ENCODE measurements at regions not wholly inside any gene's neighbourhood (a gene's known extent, or its start where the extent isn't known, plus 50 kb on each side); places are given as distances from the start of the nearest gene placed in this dataset.

DNA sequence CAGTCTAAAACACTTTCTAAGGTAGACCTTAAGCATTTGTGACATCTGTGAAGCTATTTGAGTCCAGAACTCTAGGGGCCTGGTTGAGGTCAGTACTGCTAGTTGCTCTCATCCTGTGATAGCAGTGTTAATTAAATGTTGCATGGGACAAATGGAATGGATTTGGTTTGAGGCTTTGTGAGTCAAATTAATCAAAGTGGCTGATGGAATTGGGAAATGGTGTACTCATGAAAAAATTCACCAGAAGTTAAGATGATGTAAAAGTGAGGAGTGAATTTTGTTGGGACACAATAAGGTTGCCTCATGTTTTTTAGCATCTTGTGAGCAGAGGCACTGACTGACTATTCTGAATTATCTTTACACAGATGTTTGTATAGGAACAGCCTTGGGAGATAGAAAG, 99.2 kb upstream of the ARSJ start:
- Mint-ChIP-seq H3K4me1 (peaks cover 9% of the 10 kb centered on the region), H3K27ac (no peak overlapping the region), H3K4me3 (no peak overlapping the region), H3K36me3 (ENCODE audit: low read depth) (no peaks in the 10 kb centered on the region), H3K9me3 (peaks cover 12% of the 10 kb centered on the region), H3K27me3 (ENCODE audit: low read depth) (no peaks in the 10 kb centered on the region)
- TF ChIP-seq, protein P1, sequence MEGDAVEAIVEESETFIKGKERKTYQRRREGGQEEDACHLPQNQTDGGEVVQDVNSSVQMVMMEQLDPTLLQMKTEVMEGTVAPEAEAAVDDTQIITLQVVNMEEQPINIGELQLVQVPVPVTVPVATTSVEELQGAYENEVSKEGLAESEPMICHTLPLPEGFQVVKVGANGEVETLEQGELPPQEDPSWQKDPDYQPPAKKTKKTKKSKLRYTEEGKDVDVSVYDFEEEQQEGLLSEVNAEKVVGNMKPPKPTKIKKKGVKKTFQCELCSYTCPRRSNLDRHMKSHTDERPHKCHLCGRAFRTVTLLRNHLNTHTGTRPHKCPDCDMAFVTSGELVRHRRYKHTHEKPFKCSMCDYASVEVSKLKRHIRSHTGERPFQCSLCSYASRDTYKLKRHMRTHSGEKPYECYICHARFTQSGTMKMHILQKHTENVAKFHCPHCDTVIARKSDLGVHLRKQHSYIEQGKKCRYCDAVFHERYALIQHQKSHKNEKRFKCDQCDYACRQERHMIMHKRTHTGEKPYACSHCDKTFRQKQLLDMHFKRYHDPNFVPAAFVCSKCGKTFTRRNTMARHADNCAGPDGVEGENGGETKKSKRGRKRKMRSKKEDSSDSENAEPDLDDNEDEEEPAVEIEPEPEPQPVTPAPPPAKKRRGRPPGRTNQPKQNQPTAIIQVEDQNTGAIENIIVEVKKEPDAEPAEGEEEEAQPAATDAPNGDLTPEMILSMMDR (IDR thresholded peaks at IDR 0.05; ENCODE audit: unreplicated experiment in 3 of 3) = no peak

DNA sequence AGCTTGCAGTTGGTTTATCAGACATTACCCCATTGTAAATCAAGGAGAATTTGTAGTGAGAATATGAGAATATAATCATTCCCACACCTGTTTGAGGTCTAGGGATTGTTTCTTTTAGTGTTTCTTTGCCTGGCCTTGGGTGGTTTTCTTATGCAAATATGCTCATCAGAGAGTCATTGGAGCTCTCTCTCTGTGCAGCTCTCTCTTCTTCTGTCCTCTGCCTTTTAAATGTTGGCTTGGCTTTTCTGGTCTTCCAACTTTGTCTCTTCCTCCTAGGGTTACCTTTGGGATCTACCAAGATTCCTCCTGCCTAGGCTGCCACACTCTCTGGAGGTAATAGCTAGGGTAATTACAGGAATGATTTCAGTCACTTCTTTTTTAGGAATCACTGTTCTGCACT, 102.3 kb upstream of the ARSJ start:
- no peak overlapping the region for H3K27ac Mint-ChIP-seq
- H3K27me3 Mint-ChIP-seq (ENCODE audit: low read depth) = no peaks in the 10 kb centered on the region
- peaks cover 13% of the 10 kb centered on the region for H3K4me1 Mint-ChIP-seq
- H3K4me3 Mint-ChIP-seq = no peak overlapping the region
- TF ChIP-seq, protein P1 (IDR thresholded peaks at IDR 0.05; ENCODE audit: unreplicated experiment in 3 of 3) = no peak
- peaks cover 3% of the 10 kb centered on the region for H3K9me3 Mint-ChIP-seq
- H3K36me3 Mint-ChIP-seq (ENCODE audit: low read depth) = no peaks in the 10 kb centered on the region

DNA sequence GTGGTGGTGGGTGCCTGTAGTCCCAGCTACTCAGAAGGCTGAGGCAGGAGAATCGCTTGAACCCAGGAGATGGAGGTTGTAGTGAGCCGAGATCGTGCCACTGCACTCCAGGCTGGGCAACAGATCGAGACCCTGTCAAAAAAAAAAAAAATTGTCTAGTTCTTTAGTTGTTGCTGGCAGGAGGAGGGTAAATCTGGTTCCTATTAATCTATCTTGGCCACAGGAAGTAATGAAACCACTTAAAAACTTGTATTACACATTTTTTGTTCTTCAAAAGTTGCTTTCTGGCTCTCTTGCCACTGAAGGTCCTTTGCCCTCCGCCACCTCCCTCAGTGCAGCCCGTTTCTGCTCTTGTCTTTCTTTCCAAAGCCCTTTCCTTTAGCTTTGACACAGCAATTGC, 102.9 kb upstream of the ARSJ start:
- Mint-ChIP-seq H3K9me3 (peaks cover 3% of the 10 kb centered on the region), H3K27me3 (ENCODE audit: low read depth) (no peaks in the 10 kb centered on the region), H3K4me3 (no peak overlapping the region), H3K27ac (no peak overlapping the region), H3K4me1 (peaks cover 16% of the 10 kb centered on the region), H3K36me3 (ENCODE audit: low read depth) (no peaks in the 10 kb centered on the region)
- TF ChIP-seq, protein P1 (IDR thresholded peaks at IDR 0.05; ENCODE audit: unreplicated experiment in 3 of 3) = no peak

DNA sequence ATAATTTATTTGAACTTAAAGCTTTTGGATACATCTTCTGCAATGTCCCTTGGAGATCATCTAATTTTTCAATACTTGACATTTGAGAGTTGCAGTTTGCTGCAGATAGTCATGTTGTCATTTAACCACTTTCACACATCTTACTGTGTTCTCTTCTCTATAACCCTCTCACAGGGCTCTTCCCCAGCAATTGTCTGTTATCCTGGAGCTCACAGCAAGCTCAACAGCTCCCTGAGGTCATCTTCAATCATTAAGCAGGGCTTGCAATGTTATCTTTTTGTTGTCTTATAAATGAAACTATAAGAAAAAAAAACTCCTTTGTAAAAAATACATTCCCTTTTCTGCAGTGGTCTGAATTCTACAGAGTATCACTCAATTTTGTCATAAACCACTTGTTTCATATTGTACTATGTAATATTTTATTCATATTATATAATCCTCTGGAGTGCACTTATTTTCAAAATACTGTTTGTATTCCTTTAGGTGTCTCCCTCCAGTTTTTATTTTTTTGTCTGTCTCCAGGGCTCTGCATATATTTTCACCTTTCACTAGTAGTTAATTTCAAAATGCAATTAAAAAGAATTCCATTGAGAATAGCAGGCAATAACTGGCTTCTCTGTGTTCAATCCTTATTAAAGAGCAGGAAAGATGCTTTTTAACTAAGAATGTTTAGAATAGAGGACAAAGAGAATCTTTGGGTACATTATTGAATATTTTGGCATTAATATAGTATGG, 106.3 kb upstream of the ARSJ start:
- Mint-ChIP-seq H3K36me3 (ENCODE audit: low read depth) (no peaks in the 10 kb centered on the region), H3K4me1 (peaks cover 16% of the 10 kb centered on the region), H3K4me3 (no peak overlapping the region), H3K27me3 (ENCODE audit: low read depth) (no peaks in the 10 kb centered on the region), H3K9me3 (peaks cover 5% of the 10 kb centered on the region), H3K27ac (peak overlapping the region in 1 of 3 experiments; percentile 32)
- TF ChIP-seq, protein P1 (IDR thresholded peaks at IDR 0.05; ENCODE audit: unreplicated experiment in 3 of 3) = no peak

DNA sequence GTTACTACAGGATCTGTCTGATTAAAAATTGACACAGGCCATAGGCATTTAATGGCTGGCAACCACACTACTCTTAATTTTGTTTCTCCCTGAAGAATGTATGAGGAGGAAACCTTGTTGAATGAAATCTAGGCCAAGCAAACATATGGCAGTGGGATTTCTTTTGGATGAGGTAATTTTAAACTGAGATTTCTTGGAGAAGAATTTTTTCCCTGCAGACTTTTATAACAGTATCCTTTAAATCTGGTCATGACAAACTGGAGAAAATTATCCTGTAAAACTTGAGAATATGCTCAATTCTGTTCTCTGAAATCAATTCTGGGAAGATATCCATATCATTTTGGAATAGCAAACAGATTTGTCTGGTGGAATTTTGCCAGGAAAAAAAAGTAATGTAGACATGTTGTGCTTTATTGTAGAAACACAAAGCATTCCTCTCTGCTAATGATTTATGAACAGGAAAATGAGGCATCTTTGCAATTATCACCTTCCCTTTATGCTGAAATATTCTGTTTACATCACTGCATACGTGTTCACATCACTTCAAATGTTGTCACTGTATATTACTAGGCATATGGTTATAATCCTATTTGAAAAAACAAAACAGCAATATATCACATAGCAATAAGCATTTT, 108.3 kb upstream of the ARSJ start:
- Mint-ChIP-seq H3K27ac (peak overlapping the region; percentile 78 to 89 (median 83)), H3K4me3 (no peak overlapping the region), H3K4me1 (peaks cover 16% of the 10 kb centered on the region), H3K36me3 (ENCODE audit: low read depth) (no peaks in the 10 kb centered on the region), H3K27me3 (ENCODE audit: low read depth) (no peaks in the 10 kb centered on the region), H3K9me3 (peaks cover 5% of the 10 kb centered on the region)
- TF ChIP-seq, protein P1 (IDR thresholded peaks at IDR 0.05; ENCODE audit: unreplicated experiment in 3 of 3) = no peak

DNA sequence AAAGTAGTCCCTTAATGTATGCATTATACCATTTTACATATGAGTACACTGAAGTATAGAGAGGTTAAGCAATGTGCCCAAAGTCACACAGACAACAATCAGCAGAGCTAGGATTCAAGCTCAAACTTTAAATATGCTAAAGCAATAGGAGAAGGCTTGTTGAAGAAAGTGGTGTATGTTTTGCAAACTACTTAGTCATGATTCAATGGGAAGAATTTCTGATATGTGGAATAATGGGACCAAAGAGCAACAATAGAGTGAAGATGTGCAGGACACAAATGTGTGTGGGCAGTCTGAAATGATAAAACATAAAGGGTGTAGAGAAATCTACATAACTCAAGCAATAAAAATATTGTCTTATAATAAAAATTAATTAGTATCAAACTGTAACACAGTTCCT, 109.0 kb upstream of the ARSJ start:
- no peaks in the 10 kb centered on the region for H3K27me3 Mint-ChIP-seq (ENCODE audit: low read depth)
- H3K36me3 Mint-ChIP-seq (ENCODE audit: low read depth) = no peaks in the 10 kb centered on the region
- H3K27ac Mint-ChIP-seq = peak overlapping the region in 2 of 3 experiments; percentile 39 to 78
- peaks cover 16% of the 10 kb centered on the region for H3K4me1 Mint-ChIP-seq
- no peak overlapping the region for H3K4me3 Mint-ChIP-seq
- TF ChIP-seq, protein P1 (IDR thresholded peaks at IDR 0.05; ENCODE audit: unreplicated experiment in 3 of 3) = no peak
- peaks cover 2% of the 10 kb centered on the region for H3K9me3 Mint-ChIP-seq
